ENCODE measurements at regions not wholly inside any gene's neighbourhood (a gene's known extent, or its start where the extent isn't known, plus 50 kb on each side); places are given as distances from the start of the nearest gene placed in this dataset.

GRCh38 chr19:31875591-31875990 is 469.8 kb upstream of the ZNF507 start:
- POLR2A ChIA-PET, result no interaction called here
- H3K27ac ChIP-seq (ENCODE audit: low read depth in 2 of 2, low read length in 1 of 2), result no peak overlapping the region
- H2AFZ ChIP-seq (ENCODE audit: low read depth), result no peak overlapping the region
- H3K9me2 ChIP-seq, result no peaks in the 10 kb centered on the region
- no peaks in the 10 kb centered on the region for H3K79me2 ChIP-seq (ENCODE audit: insufficient read depth)
- WGBS (ENCODE audit: low lambda C conversion rate), result 75% methylated on average over 16 of the region's 16 CpGs
- DNase-seq, result no peak
- H3K36me3 ChIP-seq (replicated peaks in 1 of 2; ENCODE audit: control insufficient read depth in 1 of 2, insufficient read depth in 2 of 2, low read length in 1 of 2), result no peaks in the 10 kb centered on the region
- no peaks in the 10 kb centered on the region; the same call in 1 of the 2 replicates for H3K9me3 ChIP-seq
- H3K4me2 ChIP-seq, result no peak overlapping the region
- CTCF ChIA-PET, result no interaction called here
- H3K4me1 ChIP-seq (ENCODE audit: control insufficient read depth in 1 of 2, insufficient read depth in 2 of 2, low read depth in 1 of 2, low read length in 1 of 2), result no peaks in the 10 kb centered on the region
- H3K9ac ChIP-seq, result no peak overlapping the region
- no peak overlapping the region for H3K4me3 ChIP-seq (ENCODE audit: low read depth in 2 of 2, low read length in 1 of 2)
- no peak for TF ChIP-seq YY1 (IDR thresholded peaks at IDR 0.05; ENCODE audit: low read depth)
- H4K20me1 ChIP-seq (ENCODE audit: insufficient read depth), result no peaks in the 10 kb centered on the region
- no peaks in the 10 kb centered on the region for H3K27me3 ChIP-seq (ENCODE audit: insufficient read depth)
- no peaks in the 10 kb centered on the region for H3F3A ChIP-seq (replicated peaks; ENCODE audit: insufficient read depth)

DNA sequence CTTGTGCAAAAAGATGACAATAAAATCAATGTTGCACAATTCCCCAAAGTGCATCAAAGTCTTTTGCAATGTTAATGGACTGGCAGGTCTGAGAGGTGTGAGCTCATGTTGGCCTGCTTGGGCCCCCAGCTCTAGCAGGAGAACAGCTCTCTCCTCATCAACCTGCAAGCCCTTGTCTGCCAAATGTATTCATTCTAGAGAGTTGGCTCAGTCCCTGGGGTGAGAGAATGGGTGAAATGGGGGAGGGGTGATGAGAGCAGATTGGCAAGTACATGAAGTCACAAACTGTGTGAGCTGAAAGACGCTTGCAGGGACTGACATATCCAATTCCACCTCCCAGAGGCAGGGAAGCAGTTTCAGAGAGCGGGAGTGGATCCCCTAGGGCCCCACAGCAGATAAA is 465.1 kb upstream of the ZNF507 start:
- no peaks in the 10 kb centered on the region for H3K4me1 ChIP-seq (ENCODE audit: control insufficient read depth in 1 of 2, insufficient read depth in 2 of 2, low read depth in 1 of 2, low read length in 1 of 2)
- no peaks in the 10 kb centered on the region for H3K27me3 ChIP-seq (ENCODE audit: insufficient read depth)
- H3K36me3 ChIP-seq (replicated peaks in 1 of 2; ENCODE audit: control insufficient read depth in 1 of 2, insufficient read depth in 2 of 2, low read length in 1 of 2), result no peaks in the 10 kb centered on the region
- H3K4me3 ChIP-seq (ENCODE audit: low read depth in 2 of 2, low read length in 1 of 2), result no peak overlapping the region
- H3K9me3 ChIP-seq, result no peaks in the 10 kb centered on the region
- 0% methylated on average over 2 of the region's 2 CpGs for WGBS (ENCODE audit: low lambda C conversion rate)
- no peak for TF ChIP-seq IRF3 (IDR thresholded peaks at IDR 0.05; ENCODE audit: low read depth, low read length)
- TF ChIP-seq, protein P1, sequence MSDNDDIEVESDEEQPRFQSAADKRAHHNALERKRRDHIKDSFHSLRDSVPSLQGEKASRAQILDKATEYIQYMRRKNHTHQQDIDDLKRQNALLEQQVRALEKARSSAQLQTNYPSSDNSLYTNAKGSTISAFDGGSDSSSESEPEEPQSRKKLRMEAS (IDR thresholded peaks at IDR 0.05; ENCODE audit: low read depth), result no peak
- TF ChIP-seq, protein P2, sequence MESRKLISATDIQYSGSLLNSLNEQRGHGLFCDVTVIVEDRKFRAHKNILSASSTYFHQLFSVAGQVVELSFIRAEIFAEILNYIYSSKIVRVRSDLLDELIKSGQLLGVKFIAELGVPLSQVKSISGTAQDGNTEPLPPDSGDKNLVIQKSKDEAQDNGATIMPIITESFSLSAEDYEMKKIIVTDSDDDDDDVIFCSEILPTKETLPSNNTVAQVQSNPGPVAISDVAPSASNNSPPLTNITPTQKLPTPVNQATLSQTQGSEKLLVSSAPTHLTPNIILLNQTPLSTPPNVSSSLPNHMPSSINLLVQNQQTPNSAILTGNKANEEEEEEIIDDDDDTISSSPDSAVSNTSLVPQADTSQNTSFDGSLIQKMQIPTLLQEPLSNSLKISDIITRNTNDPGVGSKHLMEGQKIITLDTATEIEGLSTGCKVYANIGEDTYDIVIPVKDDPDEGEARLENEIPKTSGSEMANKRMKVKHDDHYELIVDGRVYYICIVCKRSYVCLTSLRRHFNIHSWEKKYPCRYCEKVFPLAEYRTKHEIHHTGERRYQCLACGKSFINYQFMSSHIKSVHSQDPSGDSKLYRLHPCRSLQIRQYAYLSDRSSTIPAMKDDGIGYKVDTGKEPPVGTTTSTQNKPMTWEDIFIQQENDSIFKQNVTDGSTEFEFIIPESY (IDR thresholded peaks at IDR 0.05; ENCODE audit: borderline replicate concordance, low read depth), result no peak
- TF ChIP-seq, protein P3, sequence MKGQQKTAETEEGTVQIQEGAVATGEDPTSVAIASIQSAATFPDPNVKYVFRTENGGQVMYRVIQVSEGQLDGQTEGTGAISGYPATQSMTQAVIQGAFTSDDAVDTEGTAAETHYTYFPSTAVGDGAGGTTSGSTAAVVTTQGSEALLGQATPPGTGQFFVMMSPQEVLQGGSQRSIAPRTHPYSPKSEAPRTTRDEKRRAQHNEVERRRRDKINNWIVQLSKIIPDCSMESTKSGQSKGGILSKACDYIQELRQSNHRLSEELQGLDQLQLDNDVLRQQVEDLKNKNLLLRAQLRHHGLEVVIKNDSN (IDR thresholded peaks at IDR 0.05; ENCODE audit: borderline replicate concordance, low read depth), result no peak
- TF ChIP-seq NFIC (IDR thresholded peaks at IDR 0.05; ENCODE audit: borderline replicate concordance), result no peak
- TF ChIP-seq EZH2phosphoT487 (IDR thresholded peaks at IDR 0.05; ENCODE audit: borderline replicate concordance, low read depth), result no peak
- no peak for TF ChIP-seq PBX3 (IDR thresholded peaks at IDR 0.05)
- H3K9ac ChIP-seq, result no peak overlapping the region
- no peak overlapping the region for H2AFZ ChIP-seq (ENCODE audit: low read depth)
- H3K9me2 ChIP-seq, result no peaks in the 10 kb centered on the region
- H3F3A ChIP-seq (replicated peaks; ENCODE audit: insufficient read depth), result no peaks in the 10 kb centered on the region
- H4K20me1 ChIP-seq (ENCODE audit: insufficient read depth), result no peaks in the 10 kb centered on the region
- H3K27ac ChIP-seq (ENCODE audit: low read depth in 2 of 2, low read length in 1 of 2), result no peak overlapping the region
- DNase-seq, result no peak
- H3K79me2 ChIP-seq (ENCODE audit: insufficient read depth), result no peaks in the 10 kb centered on the region
- no peak overlapping the region for H3K4me2 ChIP-seq
- POLR2A ChIA-PET, result no interaction called here
- CTCF ChIA-PET, result no interaction called here

All from SK-N-SH (cell line).